Activated CD4-positive, alpha-beta T cell treated with anti-CD3 and anti-CD28 coated beads, Interleukin-2, amount 10 ng/mL, durations not matched to agents 7 days and 5 days (primary cell): ENCODE measurements at regions not wholly inside any gene's neighbourhood (a gene's known extent, or its start where the extent isn't known, plus 50 kb on each side); places are given as distances from the start of the nearest gene placed in this dataset.
"Not testable (repeated sequence)": the region's sequence is repeated elsewhere in the genome, so short reads cannot be mapped to it uniquely, and the experiment has no call there.

Source experiments
- CTCF ChIA-PET: fragments of 350-600 bp; sonication (Branson Sonifier 250); formaldehyde crosslinking; loops from one replicate; lab custom pipeline; 2021; ENCODE audit warnings: antibody characterized with exemption; lab: Charles Lee
- POLR2A ChIA-PET: fragments of 350-600 bp; sonication (Branson Sonifier 250); formaldehyde crosslinking; loops from one replicate; lab custom pipeline; 2021; ENCODE audit warnings: antibody characterized with exemption; lab: Charles Lee
- DNase-seq: peaks from one replicate; pipeline ENCODE4 v3.0.0-alpha.2; 2020
- H3K27ac Mint-ChIP-seq: one replicate; pipeline ENCODE4 v1.8.0; 2021; ENCODE audit warnings: mild to moderate bottlenecking, moderate library complexity, mixed read lengths
- H3K27me3 Mint-ChIP-seq: one replicate; pipeline ENCODE4 v1.8.0; 2021; ENCODE audit warnings: mixed read lengths
- H3K36me3 Mint-ChIP-seq: one replicate; pipeline ENCODE4 v1.8.0; 2021; ENCODE audit warnings: low read depth, mixed read lengths
- H3K4me1 Mint-ChIP-seq: one replicate; pipeline ENCODE4 v1.8.0; 2021; ENCODE audit warnings: mixed read lengths
- H3K4me3 Mint-ChIP-seq: one replicate; pipeline ENCODE4 v1.8.0; 2021; ENCODE audit warnings: mild to moderate bottlenecking, moderate library complexity, mixed read lengths
- H3K9me3 Mint-ChIP-seq: one replicate; pipeline ENCODE4 v1.8.0; 2021; ENCODE audit warnings: mixed read lengths

DNA sequence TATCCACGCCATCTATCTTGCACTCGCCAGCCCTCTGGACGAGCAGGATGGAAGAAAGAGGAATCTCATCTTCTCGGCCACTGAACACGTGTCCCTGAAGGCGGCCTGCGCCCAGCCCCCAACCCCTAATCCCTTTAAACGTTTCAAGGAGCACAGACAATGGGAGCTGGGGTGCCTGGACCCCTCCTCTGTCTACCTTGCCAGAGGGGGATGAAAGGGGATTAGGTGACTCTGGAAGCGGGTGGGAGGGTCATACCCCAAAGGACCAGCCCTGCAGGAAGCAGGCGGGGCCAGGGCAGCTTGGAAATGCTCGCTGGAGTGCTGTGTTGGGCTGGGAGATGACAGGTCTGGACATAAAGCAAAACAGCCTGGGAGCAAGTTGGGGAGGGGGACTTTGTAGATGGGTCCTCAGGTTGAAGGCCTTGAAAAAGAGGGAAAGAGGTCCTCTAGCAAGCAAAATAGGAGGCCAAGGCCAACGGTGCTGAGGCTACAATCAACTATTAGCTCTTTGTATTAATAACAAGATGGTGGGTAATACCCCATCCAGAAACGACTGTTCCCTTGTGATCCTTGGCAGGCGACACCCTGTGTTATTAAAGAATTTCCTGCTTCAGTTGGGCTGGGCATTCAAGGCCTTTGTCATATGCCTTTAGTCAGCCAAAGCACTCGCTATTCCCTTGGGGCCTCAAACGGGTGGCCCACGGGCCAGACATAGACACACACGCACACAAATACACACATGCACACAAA, 126.5 kb upstream of the UNC5B start:
- ChIA-PET POLR2A (no interaction called here), CTCF (no interaction called here)
- no peaks in the 10 kb centered on the region for H3K36me3 Mint-ChIP-seq
- no peaks in the 10 kb centered on the region for H3K9me3 Mint-ChIP-seq
- no peak for DNase-seq
- no peak overlapping the region for H3K4me3 Mint-ChIP-seq
- H3K27ac Mint-ChIP-seq: no peak overlapping the region
- no peaks in the 10 kb centered on the region for H3K4me1 Mint-ChIP-seq
- H3K27me3 Mint-ChIP-seq: peaks cover 3% of the 10 kb centered on the region

DNA sequence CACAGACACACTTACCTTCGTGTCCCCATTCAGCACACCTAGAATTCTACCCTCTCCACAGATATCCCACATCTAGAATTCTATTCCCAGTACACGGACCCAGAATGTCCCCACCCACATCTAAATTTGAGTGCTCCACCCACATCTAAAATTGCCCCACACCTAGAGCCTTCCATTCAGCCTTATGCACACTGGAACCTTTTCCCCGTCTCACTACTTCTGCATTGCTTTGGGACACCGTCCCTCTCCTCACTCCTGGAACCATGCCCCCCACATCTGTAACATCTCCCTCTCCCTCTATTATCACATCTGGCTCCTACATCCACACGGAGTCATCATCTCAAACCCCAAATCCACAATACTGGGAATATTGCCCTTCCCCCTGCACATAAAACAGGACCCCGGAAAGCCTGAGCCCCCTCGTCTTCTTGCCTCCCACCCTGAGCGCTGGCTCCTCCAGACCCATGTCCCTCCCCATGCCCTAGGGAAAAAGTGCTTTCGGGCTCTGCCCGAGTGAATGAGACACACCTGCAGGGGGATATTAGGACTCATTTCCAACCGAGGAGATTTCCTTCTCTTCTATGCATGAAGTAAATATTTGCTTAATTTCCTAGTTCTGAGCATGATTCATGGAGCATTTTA, 125.8 kb upstream of the UNC5B start:
- no peaks in the 10 kb centered on the region for H3K9me3 Mint-ChIP-seq
- H3K36me3 Mint-ChIP-seq: no peaks in the 10 kb centered on the region
- ChIA-PET POLR2A (no interaction called here), CTCF (interaction anchor here (1.0 kb wide), 1 partner anchor 22 kb away, joined by 3 read pairs; no protein-coding TSS in a partner anchor)
- H3K4me3 Mint-ChIP-seq: no peak overlapping the region
- no peaks in the 10 kb centered on the region for H3K4me1 Mint-ChIP-seq
- DNase-seq: no peak
- H3K27me3 Mint-ChIP-seq: peaks cover 3% of the 10 kb centered on the region
- no peak overlapping the region for H3K27ac Mint-ChIP-seq

DNA sequence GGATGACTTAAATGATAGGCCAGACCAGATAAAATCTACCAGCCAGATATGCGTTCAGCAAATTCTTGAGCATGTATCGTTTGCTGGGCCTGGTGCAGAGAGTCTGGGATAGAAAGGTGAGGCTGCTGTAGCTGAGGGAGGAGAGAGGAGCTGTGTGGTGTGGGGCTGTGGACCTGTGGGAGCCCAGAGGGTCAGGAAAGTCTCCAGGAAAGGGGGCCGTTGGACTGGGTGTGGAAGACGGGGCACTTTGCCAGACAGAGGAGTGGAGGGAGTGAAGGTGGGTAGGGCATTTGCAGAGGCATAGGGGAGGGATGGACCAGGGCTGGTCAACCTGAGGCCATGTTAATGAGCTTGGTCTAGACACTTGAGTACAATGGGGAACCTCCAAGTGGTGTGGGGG, 124.7 kb upstream of the UNC5B start:
- CTCF ChIA-PET: interaction anchor here (1.0 kb wide), 1 partner anchor 23 kb away, joined by 3 read pairs; no protein-coding TSS in a partner anchor
- POLR2A ChIA-PET: no interaction called here
- Mint-ChIP-seq H3K9me3 (no peaks in the 10 kb centered on the region), H3K4me1 (no peaks in the 10 kb centered on the region), H3K27ac (no peak overlapping the region), H3K36me3 (no peaks in the 10 kb centered on the region), H3K27me3 (peaks cover 3% of the 10 kb centered on the region), H3K4me3 (no peak overlapping the region)
- DNase-seq: no peak

- Mint-ChIP-seq H3K9me3 (no peaks in the 10 kb centered on the region), H3K27ac (no peak overlapping the region), H3K36me3 (no peaks in the 10 kb centered on the region), H3K27me3 (peaks cover 3% of the 10 kb centered on the region), H3K4me3 (no peak overlapping the region), H3K4me1 (no peaks in the 10 kb centered on the region)
- ChIA-PET CTCF (interaction anchor here (1.0 kb wide), 1 partner anchor 23 kb away, joined by 3 read pairs; no protein-coding TSS in a partner anchor), POLR2A (no interaction called here)
- no peak for DNase-seq
These were observed 124.3 kb upstream of the UNC5B start for GRCh38 chr10:71088054-71088453.

DNA sequence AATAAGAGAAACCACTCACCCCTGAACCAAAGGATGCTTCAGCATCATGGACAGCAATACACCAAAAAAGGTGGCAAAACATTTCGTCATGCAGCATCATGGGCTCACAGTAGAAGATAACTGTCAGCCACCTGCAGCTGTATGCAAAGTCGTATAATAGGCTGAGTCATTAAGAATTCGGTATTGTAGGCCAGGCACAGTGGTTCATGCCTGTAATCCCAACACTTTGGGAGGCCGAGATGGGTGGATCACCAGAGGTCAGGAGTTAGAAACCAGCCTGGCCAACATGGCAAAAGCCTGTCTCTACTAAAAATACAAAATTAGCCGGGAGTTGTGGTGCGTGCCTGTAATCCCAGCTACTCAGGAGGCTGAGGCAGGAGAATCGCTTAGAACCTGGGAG, 123.8 kb upstream of the UNC5B start:
- H3K36me3 Mint-ChIP-seq, POLR2A ChIA-PET, H3K4me3 Mint-ChIP-seq, H3K4me1 Mint-ChIP-seq, DNase-seq, H3K9me3 Mint-ChIP-seq, H3K27me3 Mint-ChIP-seq, H3K27ac Mint-ChIP-seq: not testable (repeated sequence)
- CTCF ChIA-PET: interaction anchor here (0.6 kb wide), 1 partner anchor 98 kb away, joined by 4 read pairs; no protein-coding TSS in a partner anchor

DNA sequence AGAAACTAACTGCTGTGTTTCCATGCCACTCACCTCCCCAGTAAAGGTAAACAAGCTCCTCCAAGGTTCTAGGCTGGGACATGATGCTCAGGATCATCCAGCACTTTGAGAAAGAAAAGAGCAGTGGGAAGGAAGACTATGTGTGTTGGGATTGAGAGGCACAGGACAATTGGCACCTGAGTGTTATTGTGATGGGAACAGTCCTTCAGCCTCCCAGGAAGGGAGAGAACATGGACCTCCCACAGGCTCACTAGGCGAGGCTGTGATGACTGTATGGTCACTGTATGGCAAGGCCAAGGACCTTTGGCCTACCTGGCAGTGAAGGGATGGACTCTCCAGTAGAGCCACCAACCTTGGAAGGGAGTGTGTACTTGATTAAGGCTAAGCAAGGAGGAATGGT, 123.2 kb upstream of the UNC5B start:
- peaks cover 3% of the 10 kb centered on the region for H3K27me3 Mint-ChIP-seq
- no peaks in the 10 kb centered on the region for H3K9me3 Mint-ChIP-seq
- no peak overlapping the region for H3K4me3 Mint-ChIP-seq
- POLR2A ChIA-PET: no interaction called here
- H3K4me1 Mint-ChIP-seq: no peaks in the 10 kb centered on the region
- no peak overlapping the region for H3K27ac Mint-ChIP-seq
- no peaks in the 10 kb centered on the region for H3K36me3 Mint-ChIP-seq
- no peak for DNase-seq
- CTCF ChIA-PET: interaction anchor here (0.6 to 1.5 kb wide), 2 partner anchors 16 to 980 kb away, joined by 3 to 4 read pairs; no protein-coding TSS in a partner anchor

- ChIA-PET CTCF (interaction anchor here (1.5 kb wide), 1 partner anchor 15 kb away, joined by 3 read pairs; no protein-coding TSS in a partner anchor), POLR2A (no interaction called here)
- Mint-ChIP-seq H3K4me1 (no peaks in the 10 kb centered on the region), H3K27me3 (peaks cover 7% of the 10 kb centered on the region), H3K9me3 (no peaks in the 10 kb centered on the region), H3K4me3 (no peak overlapping the region), H3K36me3 (no peaks in the 10 kb centered on the region), H3K27ac (no peak overlapping the region)
- no peak for DNase-seq
These were observed 122.0 kb upstream of the UNC5B start for GRCh38 chr10:71090330-71090729.

DNA sequence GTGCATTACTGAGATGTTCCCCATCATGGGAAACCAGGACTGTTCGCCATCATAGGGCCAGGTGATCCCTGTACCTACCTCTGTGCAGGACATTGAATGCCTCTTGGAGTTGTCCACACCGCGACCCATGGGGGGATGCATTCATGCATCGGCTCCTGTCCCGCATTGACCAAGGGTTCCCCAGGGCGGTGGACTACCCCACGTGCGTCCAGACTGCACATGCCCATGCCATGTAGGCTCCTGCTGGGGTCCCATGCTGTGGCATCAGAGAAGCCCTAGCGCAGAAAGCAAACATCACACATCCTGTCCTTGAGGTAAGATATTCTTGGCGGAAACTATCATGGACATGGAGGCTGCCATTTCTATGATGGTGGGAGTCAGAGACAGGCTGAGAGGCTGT, 121.6 kb upstream of the UNC5B start:
- H3K4me1 Mint-ChIP-seq: no peaks in the 10 kb centered on the region
- peaks cover 8% of the 10 kb centered on the region for H3K27me3 Mint-ChIP-seq
- no peak for DNase-seq
- ChIA-PET CTCF (no interaction called here), POLR2A (no interaction called here)
- no peak overlapping the region for H3K4me3 Mint-ChIP-seq
- no peaks in the 10 kb centered on the region for H3K9me3 Mint-ChIP-seq
- no peak overlapping the region for H3K27ac Mint-ChIP-seq
- H3K36me3 Mint-ChIP-seq: no peaks in the 10 kb centered on the region

DNA sequence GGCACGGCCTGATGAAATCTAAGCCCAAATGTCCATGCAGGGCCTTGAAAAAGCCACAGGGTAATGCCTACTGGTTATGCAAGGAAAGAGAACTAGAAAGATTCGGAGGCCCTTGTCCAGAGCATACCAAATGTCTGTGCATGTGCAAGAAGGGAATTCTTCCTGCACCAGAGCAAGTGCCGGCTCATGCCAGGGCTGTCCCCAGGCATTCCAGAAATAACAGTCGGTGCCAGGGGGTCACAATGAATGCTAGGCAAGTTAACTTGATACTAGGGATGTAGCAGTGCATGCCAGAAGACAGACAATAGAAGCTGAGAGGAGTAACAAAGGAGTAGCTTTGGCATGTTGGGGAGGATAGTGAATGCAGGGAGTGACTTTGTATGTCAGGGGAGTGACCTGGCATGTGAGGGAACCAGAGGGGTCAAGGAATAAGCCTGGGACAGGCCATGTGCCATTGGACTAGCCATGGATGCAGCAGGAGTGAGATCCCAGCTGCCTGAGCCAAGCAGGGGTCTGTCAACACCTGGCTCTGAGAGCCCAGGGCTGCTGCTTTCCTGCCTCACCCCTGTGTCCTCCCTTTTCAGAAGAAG, 119.5 kb upstream of the UNC5B start:
- ChIA-PET POLR2A (no interaction called here), CTCF (no interaction called here)
- DNase-seq: no peak
- Mint-ChIP-seq H3K4me3 (no peak overlapping the region), H3K9me3 (no peaks in the 10 kb centered on the region), H3K27me3 (peaks cover 17% of the 10 kb centered on the region), H3K27ac (no peak overlapping the region), H3K36me3 (no peaks in the 10 kb centered on the region), H3K4me1 (no peaks in the 10 kb centered on the region)

- no peaks in the 10 kb centered on the region for H3K36me3 Mint-ChIP-seq
- no peak for DNase-seq
- H3K9me3 Mint-ChIP-seq: no peaks in the 10 kb centered on the region
- no peak overlapping the region for H3K27ac Mint-ChIP-seq
- POLR2A ChIA-PET: no interaction called here
- CTCF ChIA-PET: no interaction called here
- H3K4me3 Mint-ChIP-seq: no peak overlapping the region
- peaks cover 22% of the 10 kb centered on the region for H3K27me3 Mint-ChIP-seq
- H3K4me1 Mint-ChIP-seq: no peaks in the 10 kb centered on the region
These were observed 118.8 kb upstream of the UNC5B start for GRCh38 chr10:71093531-71093930.

DNA sequence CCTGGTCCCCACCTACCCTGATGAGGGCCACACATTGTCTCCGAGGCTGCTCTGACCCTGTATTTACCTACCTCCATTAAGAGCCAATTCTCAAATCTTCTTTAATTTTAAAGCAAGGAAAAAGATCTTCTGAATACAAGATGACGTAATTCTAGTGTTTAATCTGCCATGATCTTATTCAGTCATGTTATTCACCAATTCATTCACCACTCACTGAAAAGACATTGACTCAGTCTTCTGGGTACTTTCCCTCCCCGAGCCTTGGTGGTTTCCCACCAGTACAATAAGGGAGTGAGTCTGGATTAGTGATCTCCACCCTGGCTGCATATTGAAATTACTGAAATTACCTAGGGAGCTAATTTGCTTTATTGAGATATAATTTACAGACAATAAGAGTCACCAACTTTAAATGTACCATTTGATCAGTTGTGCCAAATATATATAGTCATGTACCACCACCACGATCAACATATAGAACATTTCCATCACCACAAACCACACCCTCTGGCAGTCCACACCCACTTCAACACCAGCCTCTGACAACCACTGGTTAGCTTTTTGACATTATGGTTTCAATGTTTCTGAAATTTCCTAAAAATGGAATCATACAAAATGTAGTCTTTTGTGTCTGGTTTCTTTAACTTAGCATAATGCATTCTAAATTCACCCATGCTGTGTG, 117.5 kb upstream of the UNC5B start:
- ChIA-PET POLR2A (no interaction called here), CTCF (no interaction called here)
- H3K36me3 Mint-ChIP-seq: no peaks in the 10 kb centered on the region
- no peak for DNase-seq
- no peak overlapping the region for H3K4me3 Mint-ChIP-seq
- H3K4me1 Mint-ChIP-seq: no peaks in the 10 kb centered on the region
- H3K27me3 Mint-ChIP-seq: peaks cover 31% of the 10 kb centered on the region
- H3K27ac Mint-ChIP-seq: no peak overlapping the region
- H3K9me3 Mint-ChIP-seq: no peaks in the 10 kb centered on the region

- H3K27me3 Mint-ChIP-seq: peaks cover 43% of the 10 kb centered on the region
These were observed 112.5 kb upstream of the UNC5B start for GRCh38 chr10:71099731-71100361.

More at GRCh38 chr10:71099731-71100361, 112.5 kb upstream of the UNC5B start:
- H3K4me1 Mint-ChIP-seq: no peaks in the 10 kb centered on the region
- ChIA-PET CTCF (no interaction called here), POLR2A (no interaction called here)
- H3K9me3 Mint-ChIP-seq: no peaks in the 10 kb centered on the region
- H3K27ac Mint-ChIP-seq: no peak overlapping the region
- no peak overlapping the region for H3K4me3 Mint-ChIP-seq
- H3K36me3 Mint-ChIP-seq: no peaks in the 10 kb centered on the region
- DNase-seq: no peak
